GM21367 (cell line): ENCODE measurements at regions not wholly inside any gene's neighbourhood (a gene's known extent, or its start where the extent isn't known, plus 50 kb on each side); places are given as distances from the start of the nearest gene placed in this dataset.

Experiments used
- ATAC-seq: cut with Tn5 transposase; IDR thresholded peaks from one replicate; pipeline ENCODE4 v1.9.1; 2021; ENCODE audit not compliant: unreplicated experiment

DNA sequence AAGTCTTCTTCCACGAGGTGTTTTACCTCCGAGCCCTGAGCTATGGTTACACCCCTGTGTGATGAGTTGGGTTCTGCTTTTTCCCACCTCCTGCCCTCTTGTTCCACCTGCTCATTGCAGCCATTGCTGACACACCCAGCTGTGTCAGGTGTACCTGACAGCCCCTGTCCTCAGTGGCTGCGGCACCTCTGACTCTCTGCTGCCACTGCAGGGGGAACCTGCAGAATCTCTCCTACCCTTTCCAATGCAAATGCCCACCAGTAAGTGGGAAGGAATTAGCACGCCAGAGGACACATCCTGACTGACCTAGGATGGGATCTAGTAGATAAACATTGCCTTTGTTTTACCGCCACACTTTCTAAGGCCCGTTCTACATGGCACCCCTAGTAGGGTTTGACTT is 600.9 kb upstream of the MKI67 start:
- no peak for ATAC-seq

DNA sequence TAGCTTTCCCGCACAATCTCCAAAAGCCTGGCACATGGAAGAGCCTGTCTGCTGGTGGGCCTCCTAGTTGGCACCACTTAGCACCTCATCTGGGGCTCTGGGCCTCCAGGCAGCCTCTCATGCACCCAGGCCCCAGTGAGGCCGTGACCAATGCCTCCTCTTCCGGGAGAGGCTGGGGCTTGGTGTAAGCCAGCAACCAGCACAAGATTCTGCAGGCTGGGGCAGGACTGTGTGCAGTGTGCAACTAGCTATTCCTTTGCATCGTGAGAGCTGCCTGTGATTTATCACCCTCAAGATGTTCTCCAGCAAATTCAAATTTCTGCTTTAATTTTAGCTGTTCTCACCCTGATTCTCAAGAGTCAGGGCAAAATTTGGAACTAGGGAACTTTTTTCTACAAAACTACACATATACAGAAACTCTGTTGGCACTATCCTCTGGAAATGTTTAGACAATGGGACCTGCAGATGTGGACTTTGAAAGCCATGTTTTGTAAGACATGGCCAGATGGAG is 603.7 kb upstream of the MKI67 start:
- ATAC-seq: no peak

DNA sequence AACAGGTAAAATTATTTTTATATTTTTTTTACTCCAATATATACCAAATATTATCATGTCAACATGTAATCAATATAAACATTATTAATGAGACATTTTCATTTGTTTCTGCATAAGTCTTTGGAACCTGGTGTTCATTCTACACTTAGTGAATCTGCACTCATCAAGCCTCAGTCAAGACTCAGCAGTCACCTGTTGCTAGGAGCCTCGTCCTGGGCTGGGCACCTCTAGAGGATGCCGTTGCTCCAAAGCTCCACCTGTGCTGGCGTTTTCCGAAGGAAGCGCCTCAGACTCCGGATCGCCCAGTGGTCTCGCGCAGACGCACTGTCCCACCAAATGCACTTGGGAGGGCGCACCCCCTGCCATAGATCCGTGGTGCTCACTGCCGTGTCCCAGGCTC is 604.7 kb upstream of the MKI67 start:
- no peak for ATAC-seq

DNA sequence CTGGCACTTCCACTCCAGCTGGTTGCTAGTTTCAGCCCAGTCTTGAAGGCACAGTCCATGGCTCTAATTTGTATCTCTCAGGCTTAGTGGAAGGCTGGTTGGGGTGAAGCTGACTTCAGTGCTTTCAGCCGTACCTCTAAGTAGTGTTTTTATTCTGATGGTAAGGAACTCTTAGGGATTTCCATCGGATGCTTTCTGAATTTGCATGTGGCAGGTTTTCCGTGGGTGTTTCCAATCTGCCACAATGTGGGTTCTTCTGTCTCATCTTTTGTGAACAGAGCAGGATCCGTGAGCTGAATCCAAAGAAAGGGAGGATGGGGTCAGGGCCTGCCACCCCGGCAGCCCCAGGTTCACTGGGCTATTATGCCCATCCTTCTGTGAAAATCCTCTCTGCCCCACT is 607.9 kb upstream of the MKI67 start:
- ATAC-seq: no peak

DNA sequence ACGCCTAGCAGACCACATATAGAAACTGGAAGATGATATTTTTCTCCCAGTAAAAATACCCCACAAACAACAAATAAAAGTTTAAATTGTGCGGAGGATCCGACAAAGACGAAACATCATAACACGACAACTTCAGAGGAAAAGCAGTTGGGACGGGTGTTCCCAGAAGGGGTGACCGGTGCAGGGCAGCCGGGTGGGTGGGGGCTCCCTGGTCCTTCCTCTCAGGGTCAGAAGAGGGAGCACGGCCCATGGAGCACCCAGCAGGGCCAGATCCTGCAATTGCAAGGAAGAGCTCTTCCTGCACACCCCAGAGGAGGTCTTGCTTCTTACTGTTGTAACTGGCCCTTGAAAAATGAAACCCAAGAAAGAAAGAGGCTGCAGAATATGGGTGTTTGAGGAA is 608.5 kb upstream of the MKI67 start:
- no peak for ATAC-seq

DNA sequence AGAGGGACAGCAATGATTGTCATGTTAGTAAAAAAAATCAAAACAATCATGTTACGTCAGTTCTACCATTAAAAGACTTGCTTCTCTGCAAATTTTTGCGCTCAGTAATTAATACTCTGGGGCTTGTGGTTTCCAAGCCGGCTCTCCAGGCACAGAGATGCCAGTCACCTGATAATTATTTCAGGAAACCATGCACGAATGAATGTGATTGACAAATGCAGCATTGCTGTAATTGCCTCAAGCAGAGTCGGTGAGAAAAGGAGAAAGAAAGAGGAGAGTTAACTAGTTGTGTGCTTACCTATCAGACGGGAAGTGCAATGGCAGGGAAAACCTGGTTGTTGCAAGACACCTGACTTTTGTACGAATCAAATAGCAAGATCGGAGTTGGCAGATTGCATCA is 609.8 kb upstream of the MKI67 start:
- no peak for ATAC-seq

DNA sequence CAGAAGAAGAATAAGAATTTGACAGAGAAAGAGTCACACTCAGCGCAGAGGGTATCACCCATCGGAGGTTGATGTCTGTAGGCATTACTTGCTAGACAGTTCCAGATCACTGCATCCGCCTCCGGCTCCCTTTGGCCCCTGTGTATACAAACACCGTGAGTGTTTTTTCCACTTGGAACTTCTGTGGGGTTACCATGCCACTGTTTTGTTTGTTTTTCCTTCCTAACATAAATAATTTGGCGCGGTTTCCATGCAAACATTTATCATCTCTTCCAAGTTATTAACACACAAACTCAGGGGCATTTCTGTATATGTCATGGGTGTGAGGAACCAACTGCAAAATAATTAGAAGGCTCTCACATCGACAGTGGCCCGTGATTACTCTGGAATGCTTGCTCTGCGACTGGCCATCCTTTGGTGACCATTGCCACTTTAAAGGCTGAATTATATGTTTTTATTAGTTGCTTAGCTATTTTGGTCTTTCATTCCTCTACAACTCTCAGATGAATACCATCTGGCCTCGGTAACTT is 612.2 kb upstream of the MKI67 start:
- no peak for ATAC-seq

DNA sequence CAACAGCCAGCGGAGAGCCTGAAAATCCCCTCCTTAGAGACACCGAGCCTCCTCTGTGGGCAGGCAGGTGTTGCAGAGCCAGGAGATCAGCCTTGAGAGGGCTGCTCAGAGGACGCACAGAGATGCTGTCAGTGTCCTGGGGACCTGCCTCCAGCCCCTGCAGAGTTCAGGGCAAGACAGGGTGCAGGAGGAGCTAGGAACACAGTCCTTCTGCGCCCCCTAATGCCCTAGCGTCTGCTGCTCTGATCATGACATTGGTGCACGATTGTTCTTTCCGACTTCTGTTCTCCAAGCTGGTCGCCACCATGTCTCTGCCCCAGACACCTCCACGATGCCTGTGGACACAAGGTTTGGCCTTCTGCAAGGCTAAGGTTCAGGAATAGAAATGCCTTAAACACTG is 613.7 kb upstream of the MKI67 start:
- no peak for ATAC-seq

DNA sequence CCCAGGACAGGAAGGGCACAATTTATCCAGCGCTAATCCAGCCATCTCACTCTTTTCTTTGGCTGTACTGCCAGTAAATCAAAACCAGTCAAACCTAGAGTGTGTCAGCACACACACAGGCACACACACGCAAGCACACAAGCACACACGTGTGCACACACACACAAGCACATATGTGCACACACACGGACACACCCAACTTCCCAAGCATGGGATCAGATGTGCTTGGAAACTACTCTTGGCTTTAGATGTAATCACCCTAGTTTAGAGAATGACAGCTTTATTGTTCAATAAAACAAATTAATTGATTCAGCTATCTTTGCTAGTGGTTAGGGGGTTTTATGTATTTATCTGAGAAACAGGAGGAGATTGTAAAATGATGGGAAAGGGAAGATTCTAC is 615.0 kb upstream of the MKI67 start:
- ATAC-seq: no peak

DNA sequence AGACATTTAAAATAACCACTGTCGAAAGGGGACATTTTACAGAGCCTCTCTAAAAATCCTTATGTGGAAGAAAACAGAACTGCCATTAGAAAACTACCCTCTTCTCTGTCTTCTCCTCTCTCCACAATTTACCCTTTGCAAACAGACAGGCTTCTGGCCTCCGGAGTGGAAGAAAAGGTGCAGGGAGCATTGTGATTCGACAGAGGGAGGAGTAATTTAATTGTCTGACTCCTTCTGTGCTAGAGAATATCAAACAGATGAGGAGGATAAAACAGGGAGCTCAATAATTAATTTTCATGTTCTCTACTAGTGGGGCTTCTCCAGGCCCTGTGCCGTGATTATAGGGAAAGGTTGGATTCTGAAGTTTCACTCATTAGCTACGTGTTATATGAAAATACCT is 615.5 kb upstream of the MKI67 start:
- no peak for ATAC-seq

DNA sequence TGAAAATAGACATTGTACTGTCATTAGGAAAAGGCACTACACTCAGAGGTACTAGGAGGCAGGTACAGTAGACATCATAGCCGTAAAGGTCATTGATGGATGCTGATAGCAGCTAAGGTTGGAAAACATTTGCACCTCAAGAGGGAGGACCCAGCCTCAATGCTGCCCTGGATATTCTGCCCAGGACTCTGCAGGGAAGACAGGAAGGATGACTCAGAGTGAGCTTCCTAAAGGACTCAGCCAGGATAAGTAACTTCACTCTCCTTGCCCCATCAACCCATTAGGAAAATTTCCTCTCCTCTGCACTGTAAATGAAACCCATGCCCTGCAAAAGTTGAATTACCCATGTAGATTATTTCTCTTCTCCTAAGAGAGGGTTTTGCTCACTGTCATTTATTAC is 617.9 kb upstream of the MKI67 start:
- no peak for ATAC-seq

DNA sequence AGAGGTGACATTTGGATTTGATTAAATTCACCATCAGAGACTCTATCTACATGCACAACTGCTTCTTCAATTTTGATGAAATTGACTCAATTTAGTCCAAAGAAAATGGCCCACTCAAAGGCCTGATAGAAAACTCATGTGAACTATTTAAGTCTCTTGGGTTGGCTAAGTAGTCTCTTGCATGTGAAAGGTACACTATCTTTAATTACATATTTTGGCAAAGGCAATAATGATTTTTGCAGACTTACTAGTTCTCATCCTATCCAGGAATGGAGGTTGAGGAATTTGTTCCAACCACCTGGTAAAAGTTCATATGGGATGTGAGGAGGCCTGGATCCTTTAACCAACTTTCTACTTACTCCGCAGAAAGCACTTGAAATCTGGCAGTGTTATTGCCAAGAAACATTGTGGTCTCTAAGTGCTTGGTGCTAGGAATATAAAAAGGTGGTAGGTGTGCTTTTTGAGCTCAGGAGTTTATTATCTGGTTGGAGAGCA is 618.6 kb upstream of the MKI67 start:
- ATAC-seq: no peak

DNA sequence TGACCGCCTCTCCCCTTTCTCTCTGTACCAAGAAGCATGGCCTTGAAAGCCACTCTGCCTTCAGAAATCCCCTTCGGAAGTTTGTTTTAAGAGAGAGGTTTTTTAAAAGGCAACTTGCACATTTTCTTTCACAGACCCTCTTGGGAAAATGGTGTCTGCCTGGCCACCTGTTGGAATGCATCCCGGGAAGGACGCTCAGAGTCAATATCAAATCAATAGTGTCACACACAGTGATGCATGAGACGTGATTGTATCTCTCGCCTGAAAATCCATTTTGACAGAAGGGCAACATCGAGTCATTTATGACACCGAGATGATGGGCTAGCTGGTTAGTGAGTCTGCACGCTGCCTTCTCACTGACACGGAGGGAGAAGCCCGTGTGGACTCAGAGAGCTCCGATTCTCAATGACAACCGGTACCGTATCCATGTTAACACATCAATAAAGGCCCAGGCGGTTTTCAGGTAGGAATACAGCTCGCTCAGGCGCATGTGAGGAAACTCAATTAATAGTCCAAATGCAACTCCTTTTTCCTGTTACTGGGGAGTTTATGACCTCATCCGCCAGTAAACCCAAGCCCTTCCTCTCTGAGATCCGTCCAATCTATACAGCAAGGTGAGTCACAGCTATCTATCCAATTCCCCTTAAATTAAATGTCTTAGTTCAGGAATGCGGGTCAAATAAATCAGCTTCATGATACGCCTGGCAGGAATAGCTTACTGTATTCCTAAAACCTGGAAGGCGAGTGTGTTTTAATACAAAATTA is 621.5 kb upstream of the MKI67 start:
- no peak for ATAC-seq

DNA sequence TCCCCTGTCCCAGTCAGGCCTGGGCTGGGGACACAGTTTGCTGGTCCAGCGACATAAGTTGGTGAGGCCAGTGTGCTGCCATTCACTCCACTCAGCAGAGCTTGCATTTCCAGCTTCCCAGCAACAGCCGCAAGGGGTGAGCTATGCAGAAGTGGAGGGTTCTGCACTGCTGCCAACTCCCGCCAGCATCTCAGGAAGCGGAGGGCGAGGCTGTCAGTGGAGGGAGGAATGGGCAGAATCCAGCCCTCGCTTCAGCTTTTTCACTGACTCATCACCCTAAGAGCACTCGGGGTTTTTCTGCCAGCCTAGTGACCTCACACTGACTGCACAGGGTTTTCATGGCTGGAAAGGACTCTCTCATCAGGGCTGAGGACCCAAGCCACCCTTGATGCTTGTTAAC is 625.1 kb upstream of the MKI67 start:
- no peak for ATAC-seq

DNA sequence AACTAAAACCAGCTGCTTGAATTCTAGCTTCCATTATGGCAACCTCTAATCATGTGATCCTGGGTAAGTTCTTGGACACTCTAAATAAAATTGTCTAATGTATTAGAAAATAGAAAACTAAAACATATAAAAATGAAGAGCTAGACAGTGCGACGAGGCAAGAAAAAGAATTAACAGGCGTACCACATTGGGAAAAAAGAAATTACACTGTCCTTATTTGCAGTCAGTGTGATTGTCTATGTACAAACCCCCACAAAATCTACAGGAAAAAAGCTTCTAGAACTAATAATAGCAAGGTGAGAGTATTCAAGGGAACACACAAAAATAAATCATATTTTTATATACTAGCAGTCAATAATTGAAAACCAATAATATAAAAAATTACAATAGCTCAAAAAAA is 625.6 kb upstream of the MKI67 start:
- no peak for ATAC-seq

DNA sequence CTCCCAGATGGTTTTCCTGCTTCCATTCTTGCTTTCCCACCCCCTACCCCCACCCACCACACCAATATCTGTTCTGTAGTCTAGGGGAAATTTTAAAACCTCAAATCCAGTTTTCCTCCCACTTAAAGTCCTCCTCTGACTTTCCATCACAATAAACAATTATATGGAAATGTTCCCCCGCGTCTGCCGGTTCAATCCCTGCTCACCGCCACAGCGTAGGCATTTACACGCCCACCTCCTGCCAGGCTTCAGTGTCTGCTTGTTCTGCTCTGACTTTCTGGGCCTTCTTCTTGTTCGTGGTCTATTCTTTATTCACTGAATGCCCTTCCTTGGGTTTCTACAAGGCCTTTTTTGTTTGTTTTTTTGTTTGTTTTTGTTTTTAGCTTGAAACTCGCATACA is 633.0 kb upstream of the MKI67 start:
- no peak for ATAC-seq

DNA sequence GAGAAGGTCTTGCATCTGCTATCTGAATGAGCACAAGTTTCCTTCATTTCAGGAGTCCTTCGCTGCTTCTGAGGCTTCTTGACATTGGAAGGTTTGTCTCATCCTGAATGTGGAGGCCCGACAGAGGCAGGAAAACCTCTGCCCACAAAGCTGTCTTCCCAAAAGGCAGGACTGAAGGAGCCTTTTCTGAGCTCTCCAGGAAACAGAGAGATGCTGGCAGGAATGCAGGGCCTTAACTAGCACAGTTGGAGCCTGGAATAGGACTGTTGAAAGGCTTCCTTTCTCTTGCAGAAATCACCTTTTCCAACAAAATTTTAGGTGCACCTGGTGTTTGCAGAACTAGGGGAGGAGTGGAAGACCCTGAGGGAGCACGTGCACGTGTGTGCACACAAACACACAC is 637.4 kb upstream of the MKI67 start:
- no peak for ATAC-seq

DNA sequence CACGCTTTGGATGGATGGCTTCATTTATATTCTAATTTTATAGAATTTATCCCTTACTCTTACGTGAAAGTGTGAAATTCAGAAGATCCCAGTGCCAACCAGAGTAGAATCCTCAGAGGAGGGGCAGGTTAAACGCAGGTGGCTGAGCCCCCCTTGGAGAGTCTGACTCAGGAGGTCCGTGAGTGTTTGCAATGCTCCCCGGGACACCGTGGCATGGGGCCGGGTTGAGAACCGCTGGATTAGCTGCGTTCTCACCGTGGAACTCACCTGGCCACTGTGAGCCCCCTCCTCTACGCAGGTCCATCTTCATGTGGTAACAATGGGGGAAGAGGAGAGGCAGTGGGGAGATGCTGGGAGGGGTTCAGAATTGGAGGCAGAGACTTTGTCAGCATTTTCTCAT is 638.0 kb upstream of the MKI67 start:
- ATAC-seq: no peak

DNA sequence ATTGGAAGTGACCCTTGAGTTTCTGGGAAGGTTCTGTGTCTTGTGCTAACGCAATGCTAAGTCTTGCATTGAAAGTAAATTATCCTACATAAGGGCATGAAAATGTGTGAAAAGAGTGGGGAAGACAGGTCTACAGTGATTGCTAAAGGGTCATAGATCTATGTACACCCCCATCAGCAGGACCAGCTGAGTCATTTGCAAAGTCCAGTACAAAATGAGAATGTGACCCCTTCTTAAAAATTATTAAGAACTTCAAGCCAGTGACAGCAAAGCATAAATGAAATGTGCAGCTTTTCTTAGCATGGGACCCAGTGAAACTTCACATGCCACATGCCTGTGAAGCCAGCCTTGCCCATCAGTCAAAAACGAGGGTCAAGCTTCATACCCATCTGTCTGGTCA is 640.7 kb upstream of the MKI67 start:
- no peak for ATAC-seq

DNA sequence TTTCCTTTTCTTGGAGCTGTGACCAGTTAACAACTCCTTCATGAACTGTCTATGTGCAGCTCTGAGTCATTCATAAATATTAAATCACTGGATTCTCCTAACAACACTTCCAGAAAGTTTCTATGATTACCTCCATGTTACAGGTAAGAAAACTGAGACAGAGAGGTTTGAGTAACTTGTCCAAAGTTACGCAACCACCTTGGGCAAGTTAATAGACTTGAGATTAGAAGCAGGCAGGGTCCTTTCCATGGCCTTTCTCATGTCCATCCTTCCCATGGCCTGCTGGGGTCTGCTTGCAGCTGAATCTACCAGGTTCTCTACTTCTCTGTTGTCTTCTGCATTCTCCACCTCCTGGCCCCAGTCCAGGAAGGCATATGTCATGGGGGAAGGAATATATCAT is 648.8 kb upstream of the MKI67 start:
- ATAC-seq: no peak

DNA sequence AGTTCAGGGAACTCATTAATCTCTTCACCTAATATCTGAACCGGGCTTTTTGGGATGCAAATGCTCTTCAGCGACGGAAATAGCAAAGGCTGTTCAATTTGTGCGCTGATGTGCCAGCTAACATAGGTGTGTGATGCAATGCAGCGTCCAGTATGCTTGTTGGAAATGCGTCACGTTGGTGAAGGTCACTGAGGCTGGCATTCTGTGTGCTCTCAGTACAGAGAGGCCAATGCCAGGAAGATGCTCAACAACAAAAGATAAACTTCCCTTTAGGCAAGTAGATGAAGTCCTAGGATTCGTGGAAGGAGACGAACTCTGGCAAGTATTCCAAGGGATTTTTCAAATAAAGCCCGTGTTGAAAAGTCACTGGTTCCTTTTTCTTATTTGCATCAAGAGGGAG is 649.5 kb upstream of the MKI67 start:
- ATAC-seq: no peak

DNA sequence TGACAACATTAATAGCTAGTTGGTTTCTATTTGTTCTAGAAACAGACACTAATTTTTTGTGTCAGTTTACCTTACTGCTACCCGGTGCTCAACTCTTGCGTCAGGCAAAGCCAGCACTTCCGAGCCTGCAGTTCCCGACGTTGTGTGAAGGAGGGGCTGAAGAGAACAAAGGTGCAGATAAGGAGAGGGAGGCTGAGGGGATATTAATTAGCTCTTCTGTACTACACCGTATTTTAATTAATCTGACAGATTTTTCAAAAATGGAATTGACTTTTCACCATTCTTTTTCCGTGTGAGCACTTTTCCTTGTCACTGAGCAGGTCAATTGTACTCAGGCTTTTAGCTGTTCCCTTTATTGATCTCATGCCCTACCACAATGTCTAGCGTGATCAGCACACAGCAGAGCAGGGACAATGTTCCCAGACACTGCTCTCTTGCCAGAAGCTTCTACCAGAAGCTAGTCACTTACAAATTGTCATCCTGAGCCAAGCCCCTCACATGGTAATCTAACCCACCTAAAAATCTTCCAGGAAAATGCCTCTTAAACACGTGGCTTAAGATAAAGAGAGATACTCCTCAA is 650.5 kb upstream of the MKI67 start:
- no peak for ATAC-seq

DNA sequence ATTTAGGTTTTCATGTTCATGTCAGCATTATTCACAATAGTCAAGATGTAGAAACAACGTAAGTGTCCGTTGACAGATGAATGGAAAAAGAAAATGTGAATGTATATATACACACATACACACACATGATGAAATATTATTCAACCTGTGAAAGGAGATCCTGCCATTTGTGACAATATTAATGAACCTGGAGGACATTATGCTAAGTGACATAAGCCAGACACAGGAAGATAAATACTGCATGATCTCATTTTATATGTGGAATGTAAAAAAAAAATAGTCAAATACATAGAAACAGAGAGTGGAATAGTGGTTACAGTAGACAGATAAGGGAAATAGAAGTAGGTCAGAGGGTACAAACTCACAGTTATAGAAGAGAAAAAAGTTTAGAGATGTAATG is 651.1 kb upstream of the MKI67 start:
- no peak for ATAC-seq
